H1 (cell line): ENCODE measurements at regions not wholly inside any gene's neighbourhood (a gene's known extent, or its start where the extent isn't known, plus 50 kb on each side); places are given as distances from the start of the nearest gene placed in this dataset.

Source experiments
- CTCF ChIA-PET: fragments of 300-600 bp; sonication (Branson Sonifier 250); formaldehyde crosslinking; loops from one replicate; lab custom pipeline; 2021; ENCODE audit not compliant: partially characterized antibody; lab: Charles Lee
- POLR2A ChIA-PET: fragments of 300-600 bp; sonication (Branson Sonifier 250); formaldehyde crosslinking; loops from one replicate; lab custom pipeline; 2021; ENCODE audit warnings: inconsistent platforms; ENCODE audit not compliant: partially characterized antibody; lab: Charles Lee
- DNase-seq, 2 experiments: peaks; one replicate each; pipeline versions ENCODE4 v3.0.0 to v3.0.0-alpha.2; 2010 to 2022; ENCODE audit warnings: low spot score in 2 of 2, low read depth in 1 of 2, mixed read lengths in 1 of 2
- FAIRE-seq: peaks from 2 replicates; lab custom pipeline; 2011; peaks lifted over from hg19 to GRCh38; lab: Jason Lieb, UNC
- H2AFZ ChIP-seq: 2 replicates; pipeline ENCODE4 v1.8.1; 2012; ENCODE audit warnings: low read length, inconsistent platforms
- H2AK5ac ChIP-seq: 2 replicates; pipeline ENCODE4 v1.6.1; 2013; ENCODE audit warnings: low read depth, low read length
- H2BK120ac ChIP-seq: replicated peaks from 2 replicates; pipeline ENCODE3; 2013; ENCODE audit warnings: low read depth, low read length, inconsistent platforms
- H2BK12ac ChIP-seq: 2 replicates; pipeline ENCODE4 v1.6.1; 2013; ENCODE audit warnings: low read depth, low read length
- H2BK15ac ChIP-seq: 2 replicates; pipeline ENCODE4 v1.6.1; 2013; ENCODE audit warnings: low read length
- H2BK20ac ChIP-seq: 2 replicates; pipeline ENCODE4 v1.6.1; 2013; ENCODE audit warnings: low read length
- H2BK5ac ChIP-seq: 2 replicates; pipeline ENCODE4 v1.6.1; 2013; ENCODE audit warnings: low read depth, low read length
- H3K14ac ChIP-seq: 2 replicates; pipeline ENCODE4 v1.6.1; 2013; ENCODE audit warnings: inconsistent platforms; ENCODE audit not compliant: insufficient read length
- H3K18ac ChIP-seq: 2 replicates; pipeline ENCODE4 v1.6.1; 2013; ENCODE audit warnings: low read length; ENCODE audit errors: extremely low read depth
- H3K23ac ChIP-seq: 2 replicates; pipeline ENCODE4 v1.6.1; 2013; ENCODE audit warnings: inconsistent platforms; ENCODE audit not compliant: insufficient read length
- H3K23me2 ChIP-seq: 2 replicates; pipeline ENCODE4 v1.6.1; 2013; ENCODE audit warnings: low read depth, low read length
- H3K27ac ChIP-seq: 2 replicates; pipeline ENCODE4 v1.6.1; 2011; ENCODE audit warnings: low read depth, low read length, inconsistent platforms
- H3K27me3 ChIP-seq, 4 experiments: replicated peaks in 1 of 4; 1 replicate in 1 of 4; 2 replicates in 3 of 4; pipeline versions ENCODE4 v1.6.1 to v1.8.1; 2011 to 2013; ENCODE audit warnings: low read length in 3 of 4, mild to moderate bottlenecking in 3 of 4, inconsistent platforms in 2 of 4, mixed read lengths in 2 of 4, moderate library complexity in 1 of 4; ENCODE audit not compliant: control insufficient read depth in 3 of 4, insufficient read depth in 3 of 4; ENCODE audit errors: extremely low read depth in 1 of 4
- H3K36me3 ChIP-seq, 4 experiments: 2 replicates each; pipeline versions ENCODE4 v1.6.1 to v1.8.1; 2011 to 2013; ENCODE audit warnings: mild to moderate bottlenecking in 4 of 4, low read length in 3 of 4, moderate library complexity in 2 of 4, control low read depth in 1 of 4, inconsistent platforms in 1 of 4; ENCODE audit not compliant: insufficient read depth in 4 of 4, control insufficient read depth in 2 of 4
- H3K4ac ChIP-seq: replicated peaks from 2 replicates; pipeline ENCODE3; 2013; ENCODE audit warnings: low read length, low read depth, mixed read lengths, inconsistent platforms; ENCODE audit not compliant: insufficient read length
- H3K4me1 ChIP-seq, 4 experiments: replicated peaks in 1 of 4; 1 replicate in 1 of 4; 2 replicates in 3 of 4; pipeline versions ENCODE4 v1.6.1 to v1.8.1; 2011 to 2013; ENCODE audit warnings: low read length in 3 of 4, inconsistent platforms in 2 of 4, mixed read lengths in 1 of 4; ENCODE audit not compliant: insufficient read depth in 4 of 4, control insufficient read depth in 3 of 4
- H3K4me2 ChIP-seq, 2 experiments: 2 replicates each; pipeline versions ENCODE4 v1.6.1 to v1.8.1; 2011 to 2013; ENCODE audit warnings: low read depth in 2 of 2, low read length in 2 of 2, control low read depth in 1 of 2, inconsistent platforms in 1 of 2, mild to moderate bottlenecking in 1 of 2; ENCODE audit not compliant: insufficient read depth in 1 of 2
- H3K4me3 ChIP-seq, 4 experiments: fragments of 200-600, 300-600 bp in 1 of 4; sonication (generic), shearing (Covaris generic), sonication (Bioruptor Twin) in 1 of 4; 2 replicates each; pipeline versions ENCODE4 v1.5.1 to v1.8.1; 2011 to 2016; ENCODE audit warnings: low read length in 4 of 4, low read depth in 3 of 4, control low read depth in 2 of 4, inconsistent platforms in 2 of 4, mild to moderate bottlenecking in 2 of 4, mixed read lengths in 1 of 4, moderate library complexity in 1 of 4; ENCODE audit not compliant: insufficient read depth in 2 of 4; ENCODE audit errors: extremely low read depth in 1 of 4
- H3K56ac ChIP-seq: replicated peaks from 2 replicates; pipeline ENCODE3; 2013; ENCODE audit warnings: low read depth, mild to moderate bottlenecking, mixed read lengths, low read length, inconsistent platforms; ENCODE audit not compliant: insufficient read length
- H3K79me1 ChIP-seq: 2 replicates; pipeline ENCODE4 v1.6.1; 2013; ENCODE audit warnings: low read depth, low read length, control low read depth
- H3K79me2 ChIP-seq, 2 experiments: 2 replicates each; pipeline versions ENCODE4 v1.6.1 to v1.8.1; 2012 to 2013; ENCODE audit warnings: low read length in 2 of 2, mild to moderate bottlenecking in 2 of 2, inconsistent platforms in 1 of 2; ENCODE audit not compliant: insufficient read depth in 2 of 2, control insufficient read depth in 1 of 2
- H3K9ac ChIP-seq, 4 experiments: replicated peaks in 1 of 4; 1 replicate in 1 of 4; 2 replicates in 3 of 4; pipeline versions ENCODE4 v1.6.1 to v1.8.1; 2011 to 2013; ENCODE audit warnings: low read depth in 3 of 4, low read length in 3 of 4, control low read depth in 2 of 4, mild to moderate bottlenecking in 2 of 4, moderate library complexity in 2 of 4, inconsistent platforms in 1 of 4; ENCODE audit errors: extremely low read depth in 1 of 4
- H3K9me3 ChIP-seq, 2 experiments: 2 replicates each; pipeline versions ENCODE4 v1.6.1 to v1.8.1; 2012 to 2013; ENCODE audit warnings: mild to moderate bottlenecking in 2 of 2, moderate library complexity in 2 of 2, control low read depth in 1 of 2, inconsistent platforms in 1 of 2, low read depth in 1 of 2, low read length in 1 of 2, mixed read lengths in 1 of 2; ENCODE audit not compliant: insufficient read depth in 2 of 2
- H4K20me1 ChIP-seq, 2 experiments: replicated peaks in 1 of 2; 2 replicates each; pipeline versions ENCODE3 to v1.8.1; 2011 to 2013; ENCODE audit warnings: inconsistent platforms in 2 of 2, low read length in 2 of 2, mild to moderate bottlenecking in 1 of 2; ENCODE audit not compliant: insufficient read depth in 2 of 2, control insufficient read depth in 1 of 2
- H4K5ac ChIP-seq: 2 replicates; pipeline ENCODE4 v1.6.1; 2013; ENCODE audit warnings: low read length, low read depth, mixed read lengths, inconsistent platforms; ENCODE audit not compliant: insufficient read length
- H4K8ac ChIP-seq: 2 replicates; pipeline ENCODE4 v1.8.0; 2013; ENCODE audit warnings: mild to moderate bottlenecking, moderate library complexity, low read length, inconsistent platforms; ENCODE audit not compliant: insufficient read depth; ENCODE audit errors: extremely low read depth
- H4K91ac ChIP-seq: replicated peaks from 2 replicates; pipeline ENCODE3; 2013; ENCODE audit warnings: low read length, mixed read lengths, inconsistent platforms; ENCODE audit not compliant: insufficient read length
- CBX5 ChIP-seq: fragments of 300-800, 300-1000 bp; sonication (generic); IDR thresholded peaks from 2 replicates; pipeline ENCODE4 v1.7.1; 2016; ENCODE audit warnings: antibody characterized with exemption, low read length, low read depth
- CREB1 ChIP-seq: IDR thresholded peaks from 2 replicates; pipeline ENCODE4 v1.6.1; 2012; ENCODE audit warnings: inconsistent platforms
- KDM5A ChIP-seq: fragments of 200-600 bp; IDR thresholded peaks from 2 replicates; pipeline ENCODE4 v1.7.1; 2012; ENCODE audit warnings: mild to moderate bottlenecking, low read length, inconsistent platforms, mixed read lengths
- SIN3A ChIP-seq, 2 experiments: IDR thresholded peaks in 1 of 2; conservative IDR thresholded peaks in 1 of 2; 2 replicates each; pipeline ENCODE4 v1.6.1; 2011 to 2012; ENCODE audit warnings: low read length in 2 of 2, improper control_type of control experiment in 1 of 2, low read depth in 1 of 2, mild to moderate bottlenecking in 1 of 2
- TEAD4 ChIP-seq: IDR thresholded peaks from 2 replicates; pipeline ENCODE4 v1.6.1; 2012; ENCODE audit warnings: low read depth, low read length, inconsistent platforms, mixed read lengths
- WGBS, 2 experiments: shearing (Covaris generic) in 1 of 2; methylation state at CpG; one replicate each; pipeline versions ENCODE4 v1.1.6 to v1.1.7; 2013 to 2015; ENCODE audit warnings: low lambda C conversion rate in 2 of 2, mixed read lengths in 2 of 2, inconsistent platforms in 1 of 2, low coverage in 1 of 2, missing lambda C conversion rate in 1 of 2; ENCODE audit not compliant: insufficient replicate concordance in 2 of 2, insufficient coverage in 1 of 2, insufficient read length in 1 of 2; ENCODE audit errors: extremely low coverage in 1 of 2, missing lambda C conversion rate in 1 of 2; 5-methylcytosine and 5-hydroxymethylcytosine counted together

DNA sequence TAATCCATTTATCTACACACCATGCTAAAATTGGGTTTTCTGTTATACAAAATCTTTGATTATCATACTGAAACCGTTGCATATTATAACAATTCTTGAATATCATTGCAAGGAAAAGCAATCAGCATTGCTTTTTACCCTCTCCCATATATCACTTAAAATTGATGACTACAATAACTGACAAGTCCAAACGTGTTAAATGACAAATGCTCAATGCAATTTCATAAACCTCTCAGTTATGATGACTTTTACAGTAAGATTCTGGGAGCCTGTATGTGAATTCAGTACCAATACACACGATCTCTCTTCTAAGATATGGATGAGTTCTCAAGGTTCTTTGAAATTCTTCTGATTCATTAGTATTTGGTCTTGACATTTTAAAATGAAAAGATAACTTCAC lies 368.5 kb upstream of the TRIB2 start:
- Histone ChIP-seq H3K4me1 (no peaks in the 10 kb centered on the region), H3K27me3 (no peaks in the 10 kb centered on the region), H3K56ac (no peak overlapping the region), H3K9me3 (no peaks in the 10 kb centered on the region), H3K9ac (no peak overlapping the region), H2AFZ (no peak overlapping the region), H3K18ac (no peak overlapping the region), H2BK5ac (no peak overlapping the region), H3K27ac (no peak overlapping the region), H2BK15ac (no peak overlapping the region), H3K23me2 (no peaks in the 10 kb centered on the region), H3K4ac (no peak overlapping the region), H2AK5ac (no peak overlapping the region), H3K14ac (no peak overlapping the region), H4K91ac (no peak overlapping the region), H2BK20ac (no peak overlapping the region), H4K8ac (no peak overlapping the region), H2BK12ac (no peak overlapping the region), H4K20me1 (no peaks in the 10 kb centered on the region), H3K79me2 (no peaks in the 10 kb centered on the region), H3K4me3 (no peak overlapping the region), H4K5ac (no peak overlapping the region), H3K79me1 (no peaks in the 10 kb centered on the region), H3K4me2 (no peak overlapping the region), H2BK120ac (no peak overlapping the region), H3K23ac (no peak overlapping the region), H3K36me3 (no peaks in the 10 kb centered on the region)
- TF ChIP-seq SIN3A (conservative IDR thresholded peaks at IDR 0.05 in 1 of 2, IDR thresholded peaks at IDR 0.05 in 1 of 2; ENCODE audit: low read depth in 1 of 2, low read length in 2 of 2) (no peak), TEAD4 (no peak), CBX5 (no peak), KDM5A (no peak), CREB1 (no peak)
- FAIRE-seq, result no peak
- ChIA-PET CTCF (no interaction called here), POLR2A (no interaction called here)
- DNase-seq, result no peak
- 89% methylated on average over 3 of the region's 3 CpGs; no CpG with 5 or more reads in 1 of the 2 experiments for WGBS, 2 experiments
